GM10266 (cell line): ENCODE measurements at regions not wholly inside any gene's neighbourhood (a gene's known extent, or its start where the extent isn't known, plus 50 kb on each side); places are given as distances from the start of the nearest gene placed in this dataset.
"Not testable (repeated sequence)": the region's sequence is repeated elsewhere in the genome, so short reads cannot be mapped to it uniquely, and the experiment has no call there.

ENCODE experiments used
- DNase-seq: peaks from one replicate; pipeline ENCODE4 v3.0.0; 2012; ENCODE audit errors: extremely low spot score
- TF ChIP-seq, protein P1 (sequence below): IDR thresholded peaks from 2 replicates; pipeline ENCODE4 v1.5.1; 2012; ENCODE audit warnings: mild to moderate bottlenecking, low read depth; ENCODE audit not compliant: control insufficient read depth, insufficient read depth; ENCODE audit errors: missing control alignments

DNA sequence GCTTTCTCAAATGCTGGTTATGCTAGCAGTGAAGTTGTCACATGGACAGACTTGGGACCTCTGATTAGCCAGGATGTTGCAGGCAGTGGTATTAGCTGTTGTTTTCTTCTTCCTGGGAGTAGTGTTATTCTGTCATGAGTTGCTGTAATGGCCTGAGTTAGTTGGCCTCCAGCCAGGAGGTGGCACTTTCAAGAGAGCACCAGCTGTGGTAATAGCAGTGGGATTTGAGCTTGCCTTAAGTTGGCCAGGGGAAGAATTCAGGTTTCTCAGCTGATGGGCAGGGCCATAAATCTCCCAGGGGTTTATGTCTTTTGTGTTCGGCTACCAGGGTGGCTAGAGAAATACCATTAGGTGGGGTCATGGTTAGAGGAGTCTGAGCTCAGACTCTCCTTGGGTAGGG is 132.6 kb downstream of the GLUD2 start:
- TF ChIP-seq, protein P1, sequence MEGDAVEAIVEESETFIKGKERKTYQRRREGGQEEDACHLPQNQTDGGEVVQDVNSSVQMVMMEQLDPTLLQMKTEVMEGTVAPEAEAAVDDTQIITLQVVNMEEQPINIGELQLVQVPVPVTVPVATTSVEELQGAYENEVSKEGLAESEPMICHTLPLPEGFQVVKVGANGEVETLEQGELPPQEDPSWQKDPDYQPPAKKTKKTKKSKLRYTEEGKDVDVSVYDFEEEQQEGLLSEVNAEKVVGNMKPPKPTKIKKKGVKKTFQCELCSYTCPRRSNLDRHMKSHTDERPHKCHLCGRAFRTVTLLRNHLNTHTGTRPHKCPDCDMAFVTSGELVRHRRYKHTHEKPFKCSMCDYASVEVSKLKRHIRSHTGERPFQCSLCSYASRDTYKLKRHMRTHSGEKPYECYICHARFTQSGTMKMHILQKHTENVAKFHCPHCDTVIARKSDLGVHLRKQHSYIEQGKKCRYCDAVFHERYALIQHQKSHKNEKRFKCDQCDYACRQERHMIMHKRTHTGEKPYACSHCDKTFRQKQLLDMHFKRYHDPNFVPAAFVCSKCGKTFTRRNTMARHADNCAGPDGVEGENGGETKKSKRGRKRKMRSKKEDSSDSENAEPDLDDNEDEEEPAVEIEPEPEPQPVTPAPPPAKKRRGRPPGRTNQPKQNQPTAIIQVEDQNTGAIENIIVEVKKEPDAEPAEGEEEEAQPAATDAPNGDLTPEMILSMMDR, result no peak
- no peak for DNase-seq

DNA sequence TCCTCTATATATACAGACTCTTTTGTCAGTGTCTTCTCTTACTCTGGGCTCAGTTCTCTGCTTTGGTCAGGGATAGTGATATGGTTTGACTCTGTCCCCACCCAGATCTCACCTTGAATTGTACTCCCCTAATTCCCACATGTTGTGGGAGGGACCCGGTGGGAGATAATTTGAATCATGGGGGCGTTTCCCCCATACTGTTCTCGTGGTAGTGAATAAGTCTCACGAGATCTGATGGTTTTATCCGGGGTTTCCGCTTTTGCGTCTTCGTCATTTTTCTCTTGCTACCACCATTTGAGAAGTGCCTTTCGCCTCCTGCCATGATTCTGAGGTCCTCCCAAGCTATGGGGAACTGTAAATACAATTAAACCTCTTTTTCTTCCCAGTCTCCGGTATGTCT is 144.4 kb downstream of the GLUD2 start:
- no peak for DNase-seq
- TF ChIP-seq, protein P1, result no peak

DNA sequence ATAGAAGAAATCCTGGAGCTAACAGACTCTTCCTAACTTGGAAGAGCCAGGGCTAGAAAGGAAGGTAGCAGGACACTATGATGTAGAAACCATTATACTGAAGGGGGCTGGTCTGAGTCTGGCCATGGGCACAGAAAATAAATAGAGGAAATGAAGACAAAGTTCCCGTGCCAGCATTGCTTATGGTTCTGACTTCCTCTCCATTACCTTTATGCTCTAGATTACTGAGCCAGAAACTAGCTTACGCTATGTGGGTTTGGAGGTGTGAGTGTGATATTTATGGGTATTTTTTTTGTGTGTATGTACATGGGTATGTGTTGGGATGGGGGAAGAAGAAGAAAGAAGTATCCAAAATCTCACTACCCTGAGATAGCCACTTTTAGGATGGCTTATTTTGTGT is 148.3 kb downstream of the GLUD2 start:
- no peak for DNase-seq

DNA sequence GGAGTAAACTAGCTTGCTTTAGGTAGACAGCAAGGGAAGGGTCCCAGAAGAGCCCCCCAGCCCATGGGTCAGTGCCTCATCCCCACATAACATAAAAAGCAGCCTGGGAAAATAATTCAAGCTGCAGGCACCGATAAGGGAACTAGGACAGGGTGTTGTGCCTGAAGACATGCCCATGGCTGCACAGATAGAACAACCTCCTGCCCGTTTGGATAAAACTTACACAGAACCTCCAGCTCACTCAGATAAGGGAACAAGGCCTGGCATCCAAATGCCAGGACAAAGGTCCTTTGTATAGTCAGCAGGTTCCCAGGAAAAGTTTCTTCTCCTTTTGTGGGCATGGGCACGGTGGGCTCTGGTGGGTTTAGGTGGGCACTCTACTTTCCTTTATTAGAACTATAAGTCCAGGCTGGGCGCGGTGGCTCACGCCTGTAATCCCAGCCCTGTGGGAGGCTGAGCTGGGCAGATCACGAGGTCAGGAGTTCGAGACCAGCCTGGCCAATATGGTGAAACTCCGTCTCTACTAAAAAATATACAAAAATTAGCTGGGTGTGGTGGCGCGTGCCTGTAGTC is 149.5 kb downstream of the GLUD2 start:
- DNase-seq, result not testable (repeated sequence)

More for the DNA sequence above, 148.3 kb downstream of the GLUD2 start:
- TF ChIP-seq, protein P1, result no peak

DNA sequence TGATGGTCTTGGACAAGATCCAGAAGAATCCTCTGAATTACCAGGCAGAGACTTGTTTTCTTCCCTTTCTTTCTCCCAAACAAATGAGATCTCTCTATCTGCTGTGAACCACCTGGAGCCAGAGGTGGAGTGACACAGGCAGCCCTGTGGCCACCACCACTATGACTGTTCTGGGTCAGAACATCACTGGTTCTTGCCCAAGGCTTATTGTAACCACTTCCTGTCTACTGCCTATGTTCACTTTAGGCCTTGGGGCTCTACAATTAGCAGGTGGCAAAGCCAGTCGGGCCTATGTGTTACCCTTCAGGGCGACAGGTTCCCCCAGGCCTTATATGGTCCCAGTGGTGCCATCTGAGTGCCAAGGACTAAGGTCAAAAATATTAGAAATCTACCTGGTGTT is 161.2 kb downstream of the GLUD2 start:
- DNase-seq, result no peak
- TF ChIP-seq, protein P1, result no peak

DNA sequence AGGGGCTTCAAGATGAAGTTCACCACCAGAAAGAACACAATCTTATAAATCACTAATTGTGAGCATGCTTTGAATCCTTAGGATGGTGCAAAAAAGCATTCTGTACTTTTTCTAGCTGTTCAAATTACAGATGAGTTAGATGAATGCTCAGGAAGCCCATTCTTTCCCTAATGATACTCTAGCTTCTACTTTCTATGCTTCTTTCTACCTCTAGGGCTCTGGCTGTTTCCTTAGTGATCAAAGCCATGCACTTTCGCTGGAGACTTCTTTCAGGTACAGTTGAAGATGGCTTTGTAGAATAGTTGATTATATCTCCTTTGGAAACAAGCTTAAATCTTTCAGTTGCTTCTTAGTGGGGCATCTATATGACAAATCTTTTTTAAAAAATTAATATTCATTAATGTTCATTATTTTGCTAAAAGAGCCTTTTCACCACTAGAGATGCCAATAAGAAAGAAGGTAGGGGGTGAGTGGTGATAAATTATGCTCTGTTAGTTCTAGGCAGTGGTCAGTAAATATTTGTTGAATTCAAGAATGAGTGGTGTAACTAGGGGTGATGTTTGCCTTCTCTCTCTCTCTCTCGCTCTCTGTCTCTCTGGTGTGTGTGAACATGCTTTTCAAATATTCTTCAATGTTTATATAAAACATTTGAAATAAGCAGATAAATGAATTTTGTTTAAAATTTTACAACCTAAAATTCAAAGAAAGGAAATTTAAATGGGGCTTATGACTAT is 169.4 kb downstream of the GLUD2 start:
- DNase-seq, result no peak
- TF ChIP-seq, protein P1, result no peak

DNA sequence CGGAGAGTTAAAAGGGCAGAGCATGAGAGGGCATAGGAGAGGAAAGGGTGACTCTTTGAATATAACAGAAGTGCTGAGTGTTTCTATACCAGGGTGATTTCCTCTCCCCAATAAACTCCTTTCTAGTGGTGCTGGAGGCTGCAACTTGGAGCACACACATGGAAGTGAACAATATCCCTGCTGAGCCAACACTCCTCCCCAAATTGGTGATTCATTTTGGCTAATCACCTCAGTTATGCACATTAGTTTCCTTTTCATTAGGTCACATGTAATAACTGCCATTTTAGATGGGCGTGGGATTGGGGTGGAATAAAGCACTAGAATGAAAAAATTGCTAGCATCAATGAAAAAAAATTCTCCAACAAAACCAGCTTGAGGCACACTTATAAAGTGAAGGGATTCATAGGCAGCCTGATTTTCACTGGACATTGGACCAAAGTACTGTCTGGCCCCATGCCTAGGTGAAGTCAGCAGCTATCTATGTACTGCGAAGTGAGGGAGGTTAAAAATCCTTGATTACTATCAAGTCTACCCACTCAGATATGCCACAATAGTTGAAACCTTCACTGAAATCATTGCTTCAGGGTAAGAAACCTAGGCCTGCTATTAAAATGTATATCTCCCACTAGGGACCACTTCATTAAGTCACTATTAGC is 174.0 kb downstream of the GLUD2 start:
- TF ChIP-seq, protein P1, result no peak
- DNase-seq, result no peak
